NCI-H748 (cell line): ENCODE measurements at regions not wholly inside any gene's neighbourhood (a gene's known extent, or its start where the extent isn't known, plus 50 kb on each side); places are given as distances from the start of the nearest gene placed in this dataset.
"Not testable (repeated sequence)": the region's sequence is repeated elsewhere in the genome, so short reads cannot be mapped to it uniquely, and the experiment has no call there.

Experiments used
- DNase-seq: peaks from one replicate; lab custom pipeline; 2025; ENCODE audit not compliant: unreplicated experiment; lab: John Stamatoyannopoulos, UW

DNA sequence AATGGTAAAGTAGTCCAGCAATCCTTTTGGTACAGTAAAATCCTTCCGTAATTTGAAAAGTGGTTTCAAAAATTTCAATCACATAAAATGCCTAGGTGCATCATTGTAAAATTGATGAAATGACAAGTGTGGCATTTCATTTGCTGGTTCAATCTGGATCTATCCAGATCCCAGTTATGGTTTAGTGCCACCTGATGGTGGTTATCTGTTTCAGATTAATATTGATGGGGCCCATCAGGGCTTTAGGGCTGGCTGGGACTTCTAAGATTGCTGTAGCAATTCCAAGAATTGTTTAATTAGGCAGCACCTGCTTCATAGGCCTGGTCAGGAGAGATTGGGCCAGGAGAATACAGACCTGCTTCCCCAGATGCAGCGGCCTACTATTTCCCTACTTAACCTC is 55.5 kb upstream of the PIK3C3 start:
- DNase-seq, result peak; percentile 45

DNA sequence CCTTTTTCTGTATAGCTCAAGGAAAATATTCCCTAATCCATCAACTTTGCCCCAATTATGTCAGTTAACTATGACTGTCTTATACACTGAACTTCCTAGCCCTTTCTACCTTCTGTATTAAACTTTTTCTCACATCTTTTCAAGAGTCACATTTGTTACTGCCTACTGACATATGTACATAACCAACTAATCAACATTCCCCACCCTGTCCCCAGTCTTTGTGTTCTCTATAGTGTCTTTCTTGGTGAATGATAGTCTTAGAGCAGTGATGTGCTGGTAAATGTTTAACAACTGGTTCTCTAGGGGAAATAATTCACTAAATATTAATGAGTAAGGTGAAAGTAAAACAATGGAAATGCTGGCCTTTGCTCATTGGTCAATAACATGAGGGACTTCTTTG is 61.6 kb upstream of the PIK3C3 start:
- DNase-seq, result no peak

GRCh38 chr18:41887100-41887499 is 67.9 kb upstream of the PIK3C3 start:
- DNase-seq, result no peak

DNA sequence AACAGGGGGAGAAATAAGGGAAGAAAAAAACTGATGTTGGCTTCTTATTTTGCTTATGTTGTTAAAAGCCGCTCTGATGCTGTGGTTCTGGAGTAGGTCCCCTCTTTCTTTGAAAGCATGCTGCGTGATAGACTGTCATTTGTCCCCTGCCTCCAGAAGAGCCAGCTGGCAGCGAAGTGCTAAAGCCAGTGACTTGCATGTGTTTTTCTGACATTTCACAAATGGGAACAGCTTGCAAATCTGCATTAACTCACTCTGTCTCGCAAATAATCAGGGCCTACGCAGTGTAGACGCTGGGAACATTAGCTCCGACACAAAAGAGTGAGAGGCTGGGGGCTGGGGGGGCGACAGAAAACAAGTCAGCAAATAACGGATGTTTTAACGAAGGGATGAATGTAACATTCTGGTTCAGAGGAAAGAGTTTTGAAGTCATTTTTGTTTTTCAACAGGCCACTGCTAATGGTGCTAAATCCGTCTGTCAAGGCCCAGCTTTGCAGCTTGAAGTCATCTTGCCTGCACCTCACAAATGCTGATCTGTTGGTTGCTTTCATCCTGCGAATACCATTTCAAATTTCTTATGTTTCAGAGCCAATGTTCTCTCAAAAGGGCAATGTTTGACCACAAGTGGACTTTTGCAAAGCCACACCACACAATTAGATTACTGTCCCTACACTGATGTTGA is 68.8 kb upstream of the PIK3C3 start:
- no peak for DNase-seq

- no peak for DNase-seq
Measured at GRCh38 chr18:41881285-41881684, 73.7 kb upstream of the PIK3C3 start.

- DNase-seq, result no peak
Measured at GRCh38 chr18:41879256-41879655, 75.8 kb upstream of the PIK3C3 start.

GRCh38 chr18:41875094-41875780 is 79.8 kb upstream of the PIK3C3 start:
- no peak for DNase-seq

GRCh38 chr18:41873730-41874129 is 81.3 kb upstream of the PIK3C3 start:
- DNase-seq, result no peak

GRCh38 chr18:41872206-41872605 is 82.8 kb upstream of the PIK3C3 start:
- DNase-seq, result no peak

GRCh38 chr18:41871229-41872000 is 83.6 kb upstream of the PIK3C3 start:
- DNase-seq, result no peak

DNA sequence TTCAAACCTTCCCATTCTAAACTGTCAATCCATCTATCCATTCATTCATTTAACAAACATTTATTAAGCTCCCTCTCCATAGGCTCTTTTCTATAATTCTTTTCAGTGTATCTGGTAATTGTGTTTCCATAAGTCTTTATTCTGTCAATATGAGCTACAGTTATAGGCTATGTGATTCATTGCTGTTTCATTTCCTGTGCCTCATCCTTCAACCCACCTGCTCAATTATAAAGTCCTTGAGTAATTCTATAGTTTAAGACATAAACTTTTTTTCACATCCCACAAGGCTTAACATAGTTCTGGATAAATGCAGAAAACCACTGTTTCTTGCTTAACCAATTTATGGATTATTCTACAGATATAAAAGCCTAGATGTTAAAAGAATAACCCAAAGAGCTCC is 84.2 kb upstream of the PIK3C3 start:
- no peak for DNase-seq

DNA sequence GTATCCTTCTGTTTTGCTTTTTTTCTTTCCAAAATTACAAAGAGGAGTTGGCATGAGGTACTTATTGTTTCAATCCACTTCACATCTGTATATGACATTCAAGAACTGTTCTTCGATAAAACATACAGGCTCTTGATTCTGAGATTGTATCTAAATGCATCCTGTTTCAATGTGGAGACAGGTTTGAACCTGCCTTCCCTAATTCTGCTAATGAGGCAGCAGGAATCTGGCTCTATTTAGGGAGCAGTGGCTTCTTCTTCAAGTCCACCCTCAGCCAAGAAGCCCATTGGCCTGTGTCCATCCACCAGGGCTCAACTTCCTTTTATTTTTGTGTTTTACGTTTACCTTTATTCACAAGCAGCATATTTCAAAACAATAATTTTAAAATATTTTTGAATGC is 84.8 kb upstream of the PIK3C3 start:
- DNase-seq, result no peak

DNA sequence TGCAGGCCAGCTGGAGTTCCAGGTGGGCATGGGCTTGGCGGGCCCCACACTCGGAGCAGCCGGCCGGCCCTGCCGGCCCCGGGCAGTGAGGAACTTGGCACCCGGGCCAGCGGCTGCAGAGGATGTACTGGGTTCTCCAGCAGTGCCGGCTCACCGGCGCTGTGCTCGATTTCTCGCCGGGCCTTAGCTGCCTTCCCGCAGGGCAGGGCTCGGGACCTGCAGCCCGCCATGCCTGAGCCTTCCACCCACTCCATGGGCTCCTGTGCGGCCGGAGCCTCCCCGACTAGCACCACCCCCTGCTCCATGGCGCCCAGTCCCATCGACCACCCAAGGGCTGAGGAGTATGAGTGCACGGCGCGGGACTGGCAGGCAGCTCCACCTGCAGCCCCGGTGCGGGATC is 89.2 kb upstream of the PIK3C3 start:
- not testable (repeated sequence) for DNase-seq

- DNase-seq, result peak; percentile 35
Measured at GRCh38 chr18:41864216-41864615, 90.8 kb upstream of the PIK3C3 start.

GRCh38 chr18:41862921-41863320 is 92.1 kb upstream of the PIK3C3 start:
- DNase-seq, result no peak

DNA sequence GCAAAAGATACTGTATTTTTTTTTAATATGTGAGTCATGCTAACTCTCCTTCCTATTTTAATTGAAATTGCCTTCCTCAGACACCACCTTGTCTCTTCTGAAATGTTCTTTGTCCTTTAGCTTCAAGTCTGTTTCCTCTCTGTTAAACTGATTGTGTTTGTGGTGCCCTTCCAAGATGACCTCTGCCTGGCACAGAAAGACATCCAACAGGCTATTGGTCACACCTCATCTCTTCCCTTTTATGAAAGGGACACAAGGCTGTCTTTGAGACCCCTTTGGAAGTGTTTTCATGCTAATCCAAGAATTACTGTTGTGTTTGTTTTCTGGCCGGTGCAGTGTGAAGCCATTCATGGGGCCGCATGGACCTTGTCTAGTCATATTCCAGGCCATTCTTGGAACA is 94.0 kb upstream of the PIK3C3 start:
- no peak for DNase-seq

- DNase-seq, result no peak
Measured at GRCh38 chr18:41858761-41859555, 96.1 kb upstream of the PIK3C3 start.

GRCh38 chr18:41853280-41853679 is 101.8 kb upstream of the PIK3C3 start:
- no peak for DNase-seq

- DNase-seq, result peak; percentile 59
Measured at GRCh38 chr18:41850781-41851180, 104.3 kb upstream of the PIK3C3 start.

DNA sequence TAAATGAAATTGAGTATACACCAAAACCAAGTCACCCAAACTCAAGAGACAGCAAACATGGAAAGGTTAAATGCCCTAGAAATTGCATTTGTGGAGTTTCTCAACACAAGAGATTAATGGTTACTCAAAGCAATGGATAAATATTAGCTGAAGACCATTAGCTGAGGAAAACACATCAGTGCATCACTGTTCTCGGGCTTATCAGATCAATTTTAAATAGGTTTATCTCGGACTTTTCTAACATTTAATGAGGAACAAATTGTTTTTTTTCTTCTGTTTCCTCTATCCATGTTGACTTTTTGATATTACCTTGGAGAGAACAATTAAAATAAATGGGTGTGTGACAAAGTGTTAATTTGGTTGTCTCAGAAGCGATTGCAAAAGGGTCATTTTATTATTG is 105.4 kb upstream of the PIK3C3 start:
- DNase-seq, result peak; percentile 63

- no peak for DNase-seq
Measured at GRCh38 chr18:41845563-41845962, 109.5 kb upstream of the PIK3C3 start.
